Fibroblast of skin of right biceps (primary cell): ENCODE measurements at regions not wholly inside any gene's neighbourhood (a gene's known extent, or its start where the extent isn't known, plus 50 kb on each side); places are given as distances from the start of the nearest gene placed in this dataset.
"Not testable (repeated sequence)": the region's sequence is repeated elsewhere in the genome, so short reads cannot be mapped to it uniquely, and the experiment has no call there.

ENCODE experiments used
- DNase-seq: peaks from one replicate; pipeline ENCODE4 v3.0.0-alpha.2; 2013

GRCh38 chr2:64924170-64924934 lies 64.8 kb upstream of the SLC1A4 start:
- DNase-seq = no peak

GRCh38 chr2:64925930-64926722 lies 63.1 kb upstream of the SLC1A4 start:
- not testable (repeated sequence) for DNase-seq

DNA sequence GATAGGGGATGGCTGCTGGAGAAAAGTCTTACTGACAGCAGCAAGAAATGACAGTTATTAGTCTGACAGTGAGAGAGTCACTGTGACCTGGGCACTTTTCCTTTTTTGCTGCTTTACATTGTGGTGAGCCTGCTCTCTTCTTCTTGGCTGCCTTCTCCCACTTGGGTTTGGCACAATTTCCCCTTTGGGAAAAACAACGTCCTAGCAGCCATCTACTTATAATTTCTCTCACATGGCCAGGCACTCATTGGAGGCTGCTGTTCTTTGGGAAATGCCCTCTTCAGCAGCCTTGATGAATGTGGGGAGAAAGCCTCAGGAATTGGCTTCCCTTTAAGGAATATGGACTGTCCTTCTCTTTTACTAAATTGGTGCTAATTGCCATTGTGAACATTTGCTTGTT lies 60.4 kb upstream of the SLC1A4 start:
- no peak for DNase-seq

DNA sequence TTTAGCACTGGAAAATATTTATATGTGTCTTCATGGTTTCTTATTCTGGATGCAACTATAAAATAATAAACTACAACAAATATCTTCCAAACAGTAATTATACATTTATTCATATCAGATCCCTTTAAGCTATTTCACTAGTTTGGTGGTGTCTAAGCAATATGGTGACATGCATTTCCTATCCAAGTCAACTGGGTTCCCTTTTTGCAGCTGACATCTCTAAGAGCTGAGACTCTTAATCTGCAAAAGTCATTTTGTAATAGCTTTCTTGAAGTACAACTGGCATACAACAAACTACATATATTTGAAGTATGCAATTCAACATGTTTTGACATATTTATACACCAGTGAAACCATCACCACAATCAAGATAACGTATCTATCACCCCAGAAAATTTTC lies 59.9 kb upstream of the SLC1A4 start:
- no peak for DNase-seq

GRCh38 chr2:64930258-64930671 lies 58.9 kb upstream of the SLC1A4 start:
- DNase-seq = no peak

GRCh38 chr2:64931246-64932115 lies 57.7 kb upstream of the SLC1A4 start:
- no peak for DNase-seq

DNA sequence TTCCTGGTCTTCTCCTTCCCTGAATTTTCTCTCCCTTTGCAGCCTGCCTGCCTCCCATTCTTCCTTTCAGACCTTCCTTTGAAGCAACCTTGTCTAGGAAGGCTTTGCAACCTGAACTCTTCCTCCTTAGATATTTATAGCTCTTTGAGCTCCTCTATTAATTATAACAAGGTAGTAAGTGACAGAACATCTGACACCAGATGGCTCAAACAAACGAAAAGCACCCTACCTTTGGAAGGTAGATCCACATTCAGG lies 57.2 kb upstream of the SLC1A4 start:
- DNase-seq = no peak

DNA sequence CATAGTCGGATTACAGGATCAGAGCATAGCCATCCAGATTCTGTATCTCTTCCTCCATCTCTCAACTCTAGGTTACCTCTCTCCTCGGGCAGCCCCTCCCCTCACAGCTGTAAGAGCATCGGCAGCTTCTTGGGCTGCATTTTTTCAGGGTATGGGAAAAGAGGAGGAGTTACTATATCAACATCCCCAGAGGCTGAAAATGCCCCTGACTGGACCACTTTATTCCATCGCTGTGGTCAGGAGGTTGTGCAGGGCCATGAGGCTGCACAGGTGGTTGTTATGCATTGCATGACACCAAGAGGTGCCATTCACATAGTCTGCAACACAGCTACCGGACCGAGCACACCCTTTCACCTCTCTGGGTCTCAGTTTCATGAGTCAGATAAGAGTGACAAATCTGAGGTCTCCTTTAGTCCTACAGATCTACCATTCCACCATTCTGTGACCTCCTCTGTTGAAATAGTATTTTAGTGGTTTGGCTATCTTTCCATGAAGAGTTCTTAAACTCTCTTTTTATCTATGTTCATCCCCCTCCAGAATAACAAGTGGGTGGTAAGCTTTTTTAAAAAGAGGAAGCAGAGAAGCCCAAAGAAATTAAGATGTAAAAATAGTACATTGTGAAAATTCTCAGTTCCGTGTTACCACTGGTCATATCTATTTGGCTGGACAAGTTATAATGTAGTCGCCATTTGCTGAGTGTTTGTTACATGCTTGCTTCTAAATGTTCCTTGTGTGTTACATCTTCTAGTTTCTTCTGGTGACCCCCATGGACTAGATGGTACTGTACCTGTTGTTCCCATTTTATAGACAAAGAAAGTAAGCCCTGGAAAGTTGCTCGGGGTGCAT lies 56.6 kb upstream of the SLC1A4 start:
- DNase-seq = no peak

GRCh38 chr2:64934530-64934929 lies 54.7 kb upstream of the SLC1A4 start:
- DNase-seq = no peak

DNA sequence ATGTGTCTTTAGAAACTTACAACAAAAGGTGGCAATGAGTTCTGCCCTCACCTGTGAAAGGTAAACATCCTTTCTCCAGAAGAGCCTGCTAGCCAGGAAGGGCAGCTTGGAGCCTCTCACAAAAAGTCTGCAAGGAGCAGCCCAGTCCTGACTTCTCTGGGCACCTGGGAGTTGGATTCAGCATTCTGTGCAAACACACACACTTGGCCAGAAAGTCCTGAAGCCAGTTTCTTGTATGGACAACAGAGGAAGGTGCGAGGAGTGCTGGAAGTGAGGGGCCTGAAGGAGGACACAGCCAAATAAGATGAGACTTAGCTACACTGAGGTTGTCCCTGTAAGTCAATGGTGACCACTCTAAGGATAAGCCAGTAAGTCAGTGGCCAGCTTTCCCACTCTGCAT lies 52.4 kb upstream of the SLC1A4 start:
- DNase-seq = no peak

GRCh38 chr2:64937314-64937686 lies 51.9 kb upstream of the SLC1A4 start:
- DNase-seq = not testable (repeated sequence)

DNA sequence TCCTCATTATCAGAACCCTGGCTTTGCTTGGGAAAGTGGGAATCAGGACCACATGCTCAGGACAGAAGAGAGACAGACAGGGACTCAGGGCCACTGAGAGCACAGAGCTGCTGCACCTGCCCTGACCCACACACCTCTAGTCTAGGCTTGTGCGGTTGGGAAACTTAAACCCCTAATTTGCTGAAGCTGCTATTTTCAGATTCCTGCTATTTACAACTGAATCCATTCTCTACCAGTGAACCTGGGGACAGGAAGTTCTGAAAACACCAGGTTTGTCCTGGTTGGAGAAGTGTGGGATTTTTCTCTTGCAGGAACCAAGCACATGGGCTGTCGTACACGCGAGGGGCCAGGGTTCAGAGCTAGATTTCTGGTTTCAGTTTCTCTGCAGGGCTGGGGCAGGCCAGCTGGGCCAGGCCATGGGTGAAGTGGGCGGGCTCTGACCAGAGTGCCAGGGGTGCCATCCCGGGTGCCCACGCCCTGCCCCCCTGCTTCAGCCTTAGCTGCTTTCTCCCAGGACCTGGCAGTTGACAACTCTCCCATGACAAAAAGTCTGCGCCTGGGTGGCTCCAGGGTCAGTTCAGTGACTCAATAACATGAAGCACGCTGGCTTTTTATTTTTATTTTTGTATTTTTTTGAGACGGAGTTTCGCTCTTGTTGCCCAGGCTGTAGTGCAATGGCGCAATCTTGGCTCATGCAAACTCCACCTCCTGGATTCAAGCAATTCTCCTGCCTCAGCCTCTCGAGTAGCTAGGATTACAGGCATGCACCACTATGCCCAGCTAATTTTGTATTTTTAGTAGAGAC lies 51.3 kb upstream of the SLC1A4 start:
- DNase-seq = no peak

GRCh38 chr2:64938607-64939285 lies 50.5 kb upstream of the SLC1A4 start:
- no peak for DNase-seq

- no peak for DNase-seq
Measured at GRCh38 chr2:64939332-64939917, 49.8 kb upstream of the SLC1A4 start.
